HG03354 (cell line): ENCODE measurements at regions not wholly inside any gene's neighbourhood (a gene's known extent, or its start where the extent isn't known, plus 50 kb on each side); places are given as distances from the start of the nearest gene placed in this dataset.

Experiments
- ATAC-seq: cut with Tn5 transposase; IDR thresholded peaks from one replicate; pipeline ENCODE4 v1.9.1; 2021; ENCODE audit warnings: mild to moderate bottlenecking; ENCODE audit not compliant: unreplicated experiment, poor library complexity, severe bottlenecking

GRCh38 chr5:74042959-74043358 lies 417.0 kb downstream of the ARHGEF28 start:
- no peak for ATAC-seq

GRCh38 chr5:74042559-74042958 lies 416.6 kb downstream of the ARHGEF28 start:
- ATAC-seq = no peak

- ATAC-seq = no peak
Measured at GRCh38 chr5:74041913-74042312, 415.9 kb downstream of the ARHGEF28 start.

- ATAC-seq = no peak
Measured at GRCh38 chr5:74040811-74041491, 415.0 kb downstream of the ARHGEF28 start.

- ATAC-seq = no peak
Measured at GRCh38 chr5:74040065-74040551, 414.1 kb downstream of the ARHGEF28 start.

GRCh38 chr5:74037321-74037720 lies 411.3 kb downstream of the ARHGEF28 start:
- ATAC-seq = no peak

- no peak for ATAC-seq
Measured at GRCh38 chr5:74035521-74035937, 409.5 kb downstream of the ARHGEF28 start.

GRCh38 chr5:74034733-74035132 lies 408.7 kb downstream of the ARHGEF28 start:
- ATAC-seq = no peak

GRCh38 chr5:74032617-74033016 lies 406.6 kb downstream of the ARHGEF28 start:
- no peak for ATAC-seq

GRCh38 chr5:74031536-74031935 lies 405.5 kb downstream of the ARHGEF28 start:
- no peak for ATAC-seq

GRCh38 chr5:74030821-74031220 lies 404.8 kb downstream of the ARHGEF28 start:
- no peak for ATAC-seq

GRCh38 chr5:74030371-74030770 lies 404.4 kb downstream of the ARHGEF28 start:
- no peak for ATAC-seq

GRCh38 chr5:74028976-74029375 lies 403.0 kb downstream of the ARHGEF28 start:
- no peak for ATAC-seq

- ATAC-seq = no peak
Measured at GRCh38 chr5:74028406-74028805, 402.4 kb downstream of the ARHGEF28 start.

- ATAC-seq = no peak
Measured at GRCh38 chr5:74027732-74028338, 401.8 kb downstream of the ARHGEF28 start.

GRCh38 chr5:74026310-74026709 lies 400.3 kb downstream of the ARHGEF28 start:
- no peak for ATAC-seq

- no peak for ATAC-seq
Measured at GRCh38 chr5:74021126-74021525, 395.1 kb downstream of the ARHGEF28 start.

GRCh38 chr5:74020503-74020902 lies 394.5 kb downstream of the ARHGEF28 start:
- no peak for ATAC-seq

GRCh38 chr5:74019923-74020322 lies 393.9 kb downstream of the ARHGEF28 start:
- no peak for ATAC-seq

GRCh38 chr5:74017786-74018211 lies 391.8 kb downstream of the ARHGEF28 start:
- ATAC-seq = no peak

GRCh38 chr5:74017112-74017511 lies 391.1 kb downstream of the ARHGEF28 start:
- no peak for ATAC-seq
